Right forelimb (tissue), 1 donor: ENCODE measurements at regions not wholly inside any gene's neighbourhood (a gene's known extent, or its start where the extent isn't known, plus 50 kb on each side); places are given as distances from the start of the nearest gene placed in this dataset.
"Not testable (repeated sequence)": the region's sequence is repeated elsewhere in the genome, so short reads cannot be mapped to it uniquely, and the experiment has no call there.

Experiments
- DNase-seq: peaks from one replicate; pipeline ENCODE4 v3.0.0-alpha.2; 2018

- no peak for DNase-seq
Measured at GRCh38 chr10:44168478-44168877, 216.4 kb downstream of the CXCL12 start.

GRCh38 chr10:44167752-44168151, 217.1 kb downstream of the CXCL12 start:
- no peak for DNase-seq

- DNase-seq = no peak
Measured at GRCh38 chr10:44166441-44166840, 218.5 kb downstream of the CXCL12 start.

GRCh38 chr10:44164251-44164956, 220.5 kb downstream of the CXCL12 start:
- DNase-seq = no peak

GRCh38 chr10:44161184-44161583, 223.7 kb downstream of the CXCL12 start:
- no peak for DNase-seq

- DNase-seq = no peak
Measured at GRCh38 chr10:44157574-44157973, 227.3 kb downstream of the CXCL12 start.

GRCh38 chr10:44154956-44155355, 229.9 kb downstream of the CXCL12 start:
- no peak for DNase-seq

- DNase-seq = no peak
Measured at GRCh38 chr10:44153918-44154670, 230.8 kb downstream of the CXCL12 start.

GRCh38 chr10:44143556-44143955, 241.3 kb downstream of the CXCL12 start:
- no peak for DNase-seq

- DNase-seq = no peak
Measured at GRCh38 chr10:44132361-44133289, 252.3 kb downstream of the CXCL12 start.

- DNase-seq = no peak
Measured at GRCh38 chr10:44126291-44126717, 258.6 kb downstream of the CXCL12 start.

GRCh38 chr10:44125879-44126278, 259.0 kb downstream of the CXCL12 start:
- no peak for DNase-seq

- DNase-seq = no peak
Measured at GRCh38 chr10:44118500-44118899, 266.4 kb downstream of the CXCL12 start.

- no peak for DNase-seq
Measured at GRCh38 chr10:44116474-44116873, 268.4 kb downstream of the CXCL12 start.

GRCh38 chr10:44115516-44115915, 269.4 kb downstream of the CXCL12 start:
- no peak for DNase-seq

- DNase-seq = no peak
Measured at GRCh38 chr10:44114441-44114840, 270.5 kb downstream of the CXCL12 start.

GRCh38 chr10:44112280-44112679, 272.6 kb downstream of the CXCL12 start:
- not testable (repeated sequence) for DNase-seq

- no peak for DNase-seq
Measured at GRCh38 chr10:44105696-44106095, 279.2 kb downstream of the CXCL12 start.

- no peak for DNase-seq
Measured at GRCh38 chr10:44102726-44103255, 282.1 kb downstream of the CXCL12 start.

GRCh38 chr10:44101082-44101481, 283.8 kb downstream of the CXCL12 start:
- no peak for DNase-seq

GRCh38 chr10:44099511-44099910, 285.4 kb downstream of the CXCL12 start:
- no peak for DNase-seq

- DNase-seq = not testable (repeated sequence)
Measured at GRCh38 chr10:44096217-44096616, 288.7 kb downstream of the CXCL12 start.

- no peak for DNase-seq
Measured at GRCh38 chr10:44089671-44090070, 295.2 kb downstream of the CXCL12 start.
